NCI-H345 treated with DMSO at 0.1 percent for 48 hours (cell line): ENCODE measurements at regions not wholly inside any gene's neighbourhood (a gene's known extent, or its start where the extent isn't known, plus 50 kb on each side); places are given as distances from the start of the nearest gene placed in this dataset.
"Not testable (repeated sequence)": the region's sequence is repeated elsewhere in the genome, so short reads cannot be mapped to it uniquely, and the experiment has no call there.

ENCODE experiments used
- DNase-seq: peaks from one replicate; lab custom pipeline; 2025; ENCODE audit not compliant: unreplicated experiment; lab: John Stamatoyannopoulos, UW

DNA sequence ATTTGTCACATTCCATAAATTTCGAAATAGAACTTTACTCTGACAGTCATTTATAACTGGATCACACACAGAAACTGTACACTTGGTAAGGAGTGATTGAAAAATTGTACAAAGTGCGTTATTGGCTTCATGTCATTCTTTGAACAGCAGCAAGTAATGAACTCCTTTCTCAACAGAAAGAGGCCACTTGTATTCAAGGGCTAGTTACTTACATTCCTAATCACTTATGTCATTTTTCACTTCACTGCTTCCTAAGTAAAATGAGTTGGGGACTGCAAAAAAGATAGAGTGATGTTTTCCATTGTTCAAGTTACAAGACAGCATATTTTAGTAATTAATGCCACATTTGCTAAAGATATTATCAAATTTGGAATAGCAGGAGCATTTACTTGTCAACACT is 893.2 kb downstream of the DTWD2 start:
- no peak for DNase-seq

DNA sequence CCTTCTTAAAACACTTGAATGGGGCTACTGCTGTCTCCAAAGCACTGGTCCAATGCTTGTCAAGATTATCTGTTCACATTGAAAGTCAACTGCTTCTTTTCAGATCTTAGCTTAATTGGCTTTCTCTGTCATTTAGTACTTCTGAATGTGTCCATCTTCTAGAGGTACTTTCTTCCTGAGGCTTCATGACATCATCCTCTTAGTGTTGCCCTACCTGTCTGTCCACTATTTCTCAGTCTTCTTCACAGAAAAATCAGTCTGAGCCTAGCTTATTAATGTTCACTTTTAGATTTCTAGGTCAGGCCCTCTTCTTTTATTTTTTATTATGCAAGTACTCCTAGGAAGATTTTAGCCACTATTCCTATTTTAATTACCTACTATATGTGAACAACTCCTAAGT is 899.9 kb downstream of the DTWD2 start:
- DNase-seq: no peak

DNA sequence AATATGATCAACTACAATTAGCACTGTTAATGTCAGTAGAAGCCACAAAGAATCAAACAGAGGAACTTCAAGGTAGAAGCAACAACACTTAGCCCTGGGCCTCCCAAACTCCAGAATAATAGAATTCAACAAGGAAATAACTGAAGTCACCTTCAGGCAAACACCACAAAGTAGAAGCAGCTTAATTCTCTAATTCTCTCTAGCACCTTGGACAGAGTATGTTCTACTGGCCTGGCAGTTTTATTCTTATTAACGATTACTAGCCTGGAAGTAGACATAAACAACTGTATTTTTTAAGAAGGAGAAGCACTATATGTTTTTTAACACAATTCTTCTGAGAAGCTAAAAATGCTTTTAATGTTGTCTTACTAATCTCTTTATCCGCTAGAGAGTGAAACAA is 911.9 kb downstream of the DTWD2 start:
- DNase-seq: no peak

- no peak for DNase-seq
Measured at GRCh38 chr5:118070041-118070440, 918.3 kb downstream of the DTWD2 start.

- no peak for DNase-seq
Measured at GRCh38 chr5:118069452-118069851, 918.9 kb downstream of the DTWD2 start.

DNA sequence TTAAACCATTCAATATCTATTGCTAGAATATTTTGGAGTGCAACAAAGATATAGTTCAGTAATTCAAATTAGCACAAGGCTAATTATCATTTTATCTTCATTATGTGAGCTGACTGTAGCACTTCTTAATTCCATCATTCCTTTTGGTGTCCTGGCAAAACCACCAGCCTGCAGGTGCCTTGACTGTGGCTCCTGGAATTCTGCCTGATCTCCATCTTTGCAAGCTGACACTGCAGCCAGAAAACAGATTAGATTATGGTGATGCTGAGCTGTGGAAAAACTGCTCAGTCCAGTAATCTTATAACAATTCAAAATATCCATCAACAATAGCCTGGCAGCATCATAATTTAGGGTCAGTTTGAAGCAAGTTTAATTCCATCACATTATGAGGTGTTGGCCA is 919.5 kb downstream of the DTWD2 start:
- no peak for DNase-seq

GRCh38 chr5:118063836-118064235 is 924.5 kb downstream of the DTWD2 start:
- DNase-seq: not testable (repeated sequence)

- no peak for DNase-seq
Measured at GRCh38 chr5:118060833-118061232, 927.5 kb downstream of the DTWD2 start.

DNA sequence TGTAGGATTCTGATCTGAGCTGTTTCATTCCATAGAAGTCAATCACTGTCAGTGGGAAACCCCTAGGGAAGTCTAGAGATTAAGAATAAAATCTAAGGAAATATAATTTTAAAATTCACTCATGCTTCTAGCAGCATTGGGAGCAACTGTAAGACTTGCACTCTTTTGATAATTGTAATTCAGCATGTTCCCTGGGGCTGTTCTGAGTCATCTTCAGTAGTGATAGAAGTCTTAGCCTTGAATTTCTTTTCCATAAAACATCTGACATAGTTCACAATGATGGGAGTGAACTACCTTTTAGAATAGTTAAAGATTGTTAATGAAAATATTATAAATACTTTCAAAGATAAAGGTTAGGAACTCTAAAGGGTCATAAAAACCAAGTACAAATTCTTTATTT is 935.8 kb downstream of the DTWD2 start:
- DNase-seq: no peak

DNA sequence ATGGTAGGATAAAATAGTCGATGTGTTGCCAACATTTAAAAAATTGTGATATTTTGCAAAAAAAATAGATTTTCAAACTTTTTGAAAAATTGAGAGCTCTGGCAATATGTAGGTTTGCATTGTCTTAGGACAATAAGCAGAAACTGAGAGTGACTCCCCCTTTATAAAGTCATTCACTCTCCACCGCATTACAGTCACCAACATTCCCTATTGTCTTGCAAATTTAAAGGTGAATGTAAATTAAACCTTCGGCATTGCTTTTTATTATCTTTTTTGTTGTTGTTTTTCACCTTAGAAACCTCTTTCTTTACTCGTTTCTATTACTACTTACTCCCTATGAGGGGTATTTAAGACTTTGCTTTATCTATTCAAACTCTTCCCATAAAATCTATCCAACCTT is 944.2 kb downstream of the DTWD2 start:
- no peak for DNase-seq

- DNase-seq: no peak
Measured at GRCh38 chr5:118043531-118043930, 944.8 kb downstream of the DTWD2 start.

DNA sequence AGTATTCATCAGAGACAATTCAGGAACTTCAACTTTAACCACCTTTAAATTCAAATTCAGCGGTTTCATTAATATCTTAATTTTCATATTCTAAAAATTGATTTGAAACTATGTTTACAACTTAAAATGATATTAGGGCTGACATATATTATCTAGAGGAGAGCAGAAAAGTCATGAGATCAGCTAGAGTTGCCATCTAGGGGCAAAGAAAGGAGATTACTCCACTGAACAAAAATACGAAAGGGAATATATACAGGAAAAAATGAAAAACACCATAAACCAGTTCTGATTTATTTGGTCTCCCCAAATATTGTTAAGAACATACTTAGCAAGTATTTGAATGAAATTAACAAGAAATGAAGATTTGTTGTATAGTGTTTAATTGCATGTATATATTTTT is 946.3 kb downstream of the DTWD2 start:
- no peak for DNase-seq

DNA sequence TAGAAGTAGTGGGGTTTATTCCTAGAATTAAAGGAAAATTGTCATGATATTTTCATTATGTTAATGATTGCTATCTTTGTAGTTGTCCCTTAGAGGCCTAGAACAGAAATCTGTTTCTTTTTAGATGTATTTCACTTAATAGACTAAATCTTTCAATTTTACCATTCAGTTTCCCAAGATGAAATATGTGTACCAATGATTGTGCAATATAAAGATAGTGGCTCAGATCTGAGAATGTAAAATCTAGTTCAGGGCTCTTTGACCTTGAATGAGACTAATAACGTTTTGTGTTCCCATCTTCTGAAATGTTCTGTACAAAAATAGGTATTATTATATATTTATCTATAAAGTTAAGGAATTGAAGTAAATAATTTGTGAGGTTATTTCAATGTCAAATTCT is 947.9 kb downstream of the DTWD2 start:
- no peak for DNase-seq

DNA sequence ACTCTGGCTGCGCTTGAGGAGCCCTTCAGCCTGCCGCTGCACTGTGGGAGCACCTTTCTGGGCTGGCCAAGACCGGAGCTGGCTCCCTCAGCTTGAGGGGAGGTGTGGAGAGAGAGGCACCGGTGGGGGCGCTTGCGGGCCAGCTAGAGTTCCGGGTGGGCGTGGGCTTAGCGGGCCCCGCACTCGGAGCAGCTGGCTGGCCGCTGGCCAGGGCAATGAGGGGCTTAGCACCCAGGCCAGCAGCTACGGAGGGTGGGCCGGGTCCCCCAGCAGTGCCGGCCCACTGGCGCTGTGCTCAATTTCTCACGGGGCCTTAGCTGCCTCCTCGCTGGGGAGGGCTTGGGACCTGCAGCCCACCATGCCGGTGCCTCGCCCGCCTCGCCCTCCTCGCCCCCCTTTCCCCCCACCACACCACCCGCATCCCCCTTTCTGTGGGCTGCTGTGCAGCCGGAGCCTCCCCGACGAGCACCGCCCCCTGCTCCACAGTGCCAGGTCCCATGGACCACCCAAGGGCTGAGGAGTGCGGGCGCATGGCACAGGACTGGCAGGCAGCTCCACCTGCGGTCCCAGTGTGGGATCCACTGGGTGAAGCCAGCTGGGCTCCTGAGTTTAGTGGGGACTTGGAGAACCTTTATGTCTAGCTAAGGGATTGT is 954.5 kb downstream of the DTWD2 start:
- DNase-seq: no peak

DNA sequence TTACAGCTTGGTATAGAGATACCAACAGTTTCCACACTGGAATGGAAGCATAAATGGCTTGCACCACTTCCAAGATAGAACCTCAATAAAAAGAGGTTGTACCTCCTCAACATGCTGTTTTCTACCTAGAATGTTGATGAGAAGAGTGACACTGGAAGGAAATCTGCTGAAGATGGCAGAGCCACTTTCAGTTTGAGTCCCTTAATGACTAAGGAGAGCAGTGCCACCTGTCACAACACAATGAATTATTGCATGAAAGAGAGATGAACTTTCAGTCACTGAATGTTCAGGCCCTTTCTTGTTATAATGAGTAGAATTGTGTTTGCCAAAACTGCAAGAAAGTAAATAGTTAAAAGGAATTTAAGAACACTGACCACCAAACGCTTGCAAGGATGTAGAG is 958.5 kb downstream of the DTWD2 start:
- DNase-seq: no peak

- no peak for DNase-seq
Measured at GRCh38 chr5:118022062-118022461, 966.3 kb downstream of the DTWD2 start.

GRCh38 chr5:118017536-118017935 is 970.8 kb downstream of the DTWD2 start:
- DNase-seq: no peak

- DNase-seq: no peak
Measured at GRCh38 chr5:118016396-118016795, 972.0 kb downstream of the DTWD2 start.

- no peak for DNase-seq
Measured at GRCh38 chr5:118015511-118015910, 972.8 kb downstream of the DTWD2 start.

DNA sequence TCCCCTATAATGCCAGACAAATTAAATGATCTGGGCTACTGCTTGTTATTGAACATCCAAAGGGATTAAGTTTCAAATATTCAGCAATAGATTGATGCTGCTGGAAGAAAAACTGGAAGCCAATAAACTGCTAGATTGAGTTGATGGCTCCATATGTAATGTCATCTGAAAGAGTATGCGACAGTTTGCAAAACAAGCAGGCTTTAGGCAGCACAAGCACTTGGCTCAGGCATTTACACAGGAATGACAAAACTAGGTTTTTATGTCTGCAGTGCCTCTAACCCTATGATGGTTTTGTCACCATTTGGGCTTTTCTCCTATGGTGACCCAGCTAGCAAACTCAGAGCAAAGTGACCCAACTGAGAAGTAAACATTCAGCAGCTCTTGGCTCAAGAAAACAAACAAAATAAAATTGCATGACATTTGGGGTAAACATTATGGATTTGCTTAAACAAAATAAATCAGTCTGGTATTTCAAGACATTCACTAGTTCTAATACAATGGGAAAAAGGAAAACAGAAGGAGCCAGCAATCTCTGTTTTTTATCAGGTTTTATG is 978.5 kb downstream of the DTWD2 start:
- DNase-seq: no peak

DNA sequence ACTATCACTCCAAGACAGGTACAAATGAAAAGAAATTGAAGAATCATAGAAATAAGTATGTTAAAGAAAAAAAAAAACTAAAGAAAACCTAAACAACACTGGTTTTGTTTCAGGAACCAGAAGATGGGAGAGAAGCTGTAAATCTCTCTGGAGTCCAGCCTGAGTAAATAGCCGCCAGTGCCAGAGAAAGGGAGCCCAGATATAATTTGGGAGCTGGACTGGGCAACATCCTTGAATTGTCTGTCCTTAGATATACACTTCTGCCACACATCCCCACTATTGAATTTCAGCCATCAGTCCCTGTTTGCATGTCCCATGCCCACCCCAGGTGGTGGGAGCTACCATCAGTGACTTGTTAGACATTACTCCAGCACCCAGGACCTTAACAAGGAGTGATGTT is 979.6 kb downstream of the DTWD2 start:
- no peak for DNase-seq

DNA sequence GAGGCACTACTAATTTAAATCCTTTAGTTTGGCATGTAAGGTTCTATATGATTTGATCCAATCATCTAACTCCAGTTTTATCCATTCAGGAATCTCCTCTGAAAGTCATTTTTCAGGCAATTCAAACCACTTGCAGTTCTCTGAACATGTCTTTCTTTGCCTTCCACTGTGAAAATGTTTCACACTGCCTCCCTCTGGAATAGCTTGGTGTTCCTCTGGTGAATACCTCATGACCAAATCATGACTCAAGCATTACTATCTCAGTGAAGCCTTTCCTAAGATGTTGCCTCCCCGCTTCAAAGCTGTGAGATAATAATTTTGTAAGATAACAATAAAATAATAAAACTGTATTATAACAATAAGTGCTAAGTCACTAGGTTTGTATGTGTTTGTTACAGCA is 981.1 kb downstream of the DTWD2 start:
- no peak for DNase-seq

DNA sequence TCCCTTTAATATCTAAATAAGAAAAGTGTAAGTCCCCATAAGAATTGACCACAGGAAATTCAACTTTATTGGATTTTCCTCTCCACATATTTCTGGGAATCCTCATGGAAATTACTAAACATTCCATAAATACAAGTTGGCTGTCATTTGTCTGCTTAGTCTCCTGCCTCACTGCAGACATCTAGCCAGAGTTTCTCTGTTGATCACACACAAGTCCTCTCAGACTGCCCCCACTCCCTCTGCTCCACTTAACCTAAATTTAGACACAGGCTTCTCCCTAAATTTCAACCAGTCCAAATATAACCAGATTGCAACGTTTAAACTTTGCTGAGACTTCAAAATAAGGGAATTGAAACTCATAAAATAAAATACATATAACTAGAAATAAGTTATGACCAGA is 982.1 kb downstream of the DTWD2 start:
- DNase-seq: no peak
